ENCODE measurements at regions not wholly inside any gene's neighbourhood (a gene's known extent, or its start where the extent isn't known, plus 50 kb on each side); places are given as distances from the start of the nearest gene placed in this dataset.

- no peak overlapping the region for H2BK12ac ChIP-seq (ENCODE audit: insufficient read length, low read depth, low read length)
- TF ChIP-seq, protein P1, sequence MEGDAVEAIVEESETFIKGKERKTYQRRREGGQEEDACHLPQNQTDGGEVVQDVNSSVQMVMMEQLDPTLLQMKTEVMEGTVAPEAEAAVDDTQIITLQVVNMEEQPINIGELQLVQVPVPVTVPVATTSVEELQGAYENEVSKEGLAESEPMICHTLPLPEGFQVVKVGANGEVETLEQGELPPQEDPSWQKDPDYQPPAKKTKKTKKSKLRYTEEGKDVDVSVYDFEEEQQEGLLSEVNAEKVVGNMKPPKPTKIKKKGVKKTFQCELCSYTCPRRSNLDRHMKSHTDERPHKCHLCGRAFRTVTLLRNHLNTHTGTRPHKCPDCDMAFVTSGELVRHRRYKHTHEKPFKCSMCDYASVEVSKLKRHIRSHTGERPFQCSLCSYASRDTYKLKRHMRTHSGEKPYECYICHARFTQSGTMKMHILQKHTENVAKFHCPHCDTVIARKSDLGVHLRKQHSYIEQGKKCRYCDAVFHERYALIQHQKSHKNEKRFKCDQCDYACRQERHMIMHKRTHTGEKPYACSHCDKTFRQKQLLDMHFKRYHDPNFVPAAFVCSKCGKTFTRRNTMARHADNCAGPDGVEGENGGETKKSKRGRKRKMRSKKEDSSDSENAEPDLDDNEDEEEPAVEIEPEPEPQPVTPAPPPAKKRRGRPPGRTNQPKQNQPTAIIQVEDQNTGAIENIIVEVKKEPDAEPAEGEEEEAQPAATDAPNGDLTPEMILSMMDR (conservative IDR thresholded peaks at IDR 0.05): no peak
- Mint-ChIP-seq H3K9me3 (peaks cover 0 to 4% of the 10 kb centered on the region in 2 experiments; a peak in 2 of 5 replicates), H3K4me3 (no peak overlapping the region), H3K27me3 (ENCODE audit: low read depth) (no peaks in the 10 kb centered on the region), H3K27ac (no peak overlapping the region), H3K36me3 (ENCODE audit: insufficient read depth in 1 of 3, low read depth in 3 of 3) (peaks cover 0 to 5% (median 0%) of the 10 kb centered on the region in 3 experiments; a peak in 1 of 7 replicates), H3K4me1 (peaks cover 11 to 14% of the 10 kb centered on the region in 2 experiments)
- H3K9me3 ChIP-seq (ENCODE audit: control insufficient read depth, low read depth, low read length): no peaks in the 10 kb centered on the region
- no peaks in the 10 kb centered on the region for H3K79me1 ChIP-seq (ENCODE audit: insufficient read depth, low read depth, low read length, poor library complexity, severe bottlenecking)
- H3K4me1 ChIP-seq (ENCODE audit: insufficient read depth, low read length): no peaks in the 10 kb centered on the region
- no peak overlapping the region for H3K27ac ChIP-seq (ENCODE audit: insufficient read length, low read depth, low read length)
- no peak overlapping the region for H2AFZ ChIP-seq (ENCODE audit: low read length)
- H2BK5ac ChIP-seq (ENCODE audit: insufficient read length, low read length): no peak overlapping the region
- no peaks in the 10 kb centered on the region for H3K23me2 ChIP-seq (ENCODE audit: insufficient read length, low read depth, low read length, poor library complexity, severe bottlenecking)
- no peak overlapping the region for H2BK15ac ChIP-seq (ENCODE audit: low read depth, low read length)
- H3K23ac ChIP-seq (ENCODE audit: insufficient read length, low read depth, low read length): no peak overlapping the region
- no peaks in the 10 kb centered on the region for H3K27me3 ChIP-seq (ENCODE audit: insufficient read depth, low read length)
- no peak overlapping the region for H2BK120ac ChIP-seq (ENCODE audit: low read depth, low read length, poor library complexity, severe bottlenecking)
- H3K56ac ChIP-seq (ENCODE audit: insufficient read length, low read depth, low read length): no peak overlapping the region
- H4K5ac ChIP-seq (ENCODE audit: insufficient read length, low read depth, low read length): no peak overlapping the region
- no peak overlapping the region for H4K91ac ChIP-seq (ENCODE audit: insufficient read length, low read depth, low read length)
- no peak overlapping the region for H4K8ac ChIP-seq (replicated peaks; ENCODE audit: insufficient read length, low read depth, low read length)
- DNase-seq: no peak
- H3K79me2 ChIP-seq (ENCODE audit: insufficient read depth, low read length): no peaks in the 10 kb centered on the region
- H3K9ac ChIP-seq (ENCODE audit: extremely low read depth, insufficient read length, low read length): no peak overlapping the region
- H4K20me1 ChIP-seq (ENCODE audit: control insufficient read depth, insufficient read depth, insufficient read length): no peaks in the 10 kb centered on the region
- no peak overlapping the region for H3K14ac ChIP-seq (ENCODE audit: insufficient read depth, low read length)
- WGBS (ENCODE audit: extremely low coverage, insufficient read length, low lambda C conversion rate): no CpG with 5 or more reads among the region's 1 CpG
- H3T11ph ChIP-seq (ENCODE audit: low read length): no peak overlapping the region
- no peak overlapping the region for H3K18ac ChIP-seq (ENCODE audit: insufficient read length, low read depth, low read length)
- no peak overlapping the region for H3K4ac ChIP-seq (ENCODE audit: low read depth, low read length)
- H3K4me2 ChIP-seq (ENCODE audit: insufficient read depth, insufficient read length, low read length): no peak overlapping the region
- no peak overlapping the region for H2AK5ac ChIP-seq (ENCODE audit: insufficient read length, low read length)
- no peak overlapping the region for H2BK20ac ChIP-seq (ENCODE audit: low read depth, low read length, poor library complexity, severe bottlenecking)
These were observed 295.8 kb downstream of the SP3 start for GRCh38 chr2:173669271-173669853.
